ENCODE measurements at regions not wholly inside any gene's neighbourhood (a gene's known extent, or its start where the extent isn't known, plus 50 kb on each side); places are given as distances from the start of the nearest gene placed in this dataset.

DNA sequence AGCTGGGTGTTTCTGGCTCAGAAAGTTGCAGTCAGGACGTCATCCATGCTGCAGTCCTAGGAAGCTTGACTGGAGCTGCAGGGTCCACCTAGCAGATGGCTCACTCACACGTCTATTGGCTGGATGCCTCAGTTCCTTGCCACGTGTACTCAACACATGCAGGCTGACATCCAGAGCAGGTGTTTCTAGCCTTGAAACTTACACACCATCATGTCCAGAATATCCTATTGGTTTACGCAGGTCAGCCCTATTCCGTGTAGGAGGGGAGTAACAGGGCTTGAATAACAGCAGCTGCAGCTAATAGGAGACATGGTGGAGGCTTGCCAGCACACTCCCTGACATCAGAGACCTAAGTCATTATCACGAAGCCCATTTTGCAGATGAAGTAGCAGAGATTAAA is 473.5 kb downstream of the ACTL7B start:
- TF ChIP-seq SUZ12 (IDR thresholded peaks at IDR 0.05; ENCODE audit: extremely low read depth, insufficient read depth, insufficient read length) (no peak), YY1 (IDR thresholded peaks at IDR 0.05; ENCODE audit: insufficient read depth, insufficient read length) (no peak)

All from NT2/D1 (cell line).